Stimulated activated CD4-positive, alpha-beta T cell treated with anti-CD3 and anti-CD28 coated beads, TNF-alpha, amount 100 ng/mL, for 48 hours (primary cell): ENCODE measurements at regions not wholly inside any gene's neighbourhood (a gene's known extent, or its start where the extent isn't known, plus 50 kb on each side); places are given as distances from the start of the nearest gene placed in this dataset.

ENCODE experiments used
- DNase-seq, 3 donors: peaks; one replicate each; pipeline ENCODE4 v3.0.0-alpha.2; 2020; ENCODE audit warnings: low read depth in 3 of 3

- no peak for DNase-seq
Observed at GRCh38 chr9:96087669-96088299, 212.3 kb downstream of the ERCC6L2 start.

DNA sequence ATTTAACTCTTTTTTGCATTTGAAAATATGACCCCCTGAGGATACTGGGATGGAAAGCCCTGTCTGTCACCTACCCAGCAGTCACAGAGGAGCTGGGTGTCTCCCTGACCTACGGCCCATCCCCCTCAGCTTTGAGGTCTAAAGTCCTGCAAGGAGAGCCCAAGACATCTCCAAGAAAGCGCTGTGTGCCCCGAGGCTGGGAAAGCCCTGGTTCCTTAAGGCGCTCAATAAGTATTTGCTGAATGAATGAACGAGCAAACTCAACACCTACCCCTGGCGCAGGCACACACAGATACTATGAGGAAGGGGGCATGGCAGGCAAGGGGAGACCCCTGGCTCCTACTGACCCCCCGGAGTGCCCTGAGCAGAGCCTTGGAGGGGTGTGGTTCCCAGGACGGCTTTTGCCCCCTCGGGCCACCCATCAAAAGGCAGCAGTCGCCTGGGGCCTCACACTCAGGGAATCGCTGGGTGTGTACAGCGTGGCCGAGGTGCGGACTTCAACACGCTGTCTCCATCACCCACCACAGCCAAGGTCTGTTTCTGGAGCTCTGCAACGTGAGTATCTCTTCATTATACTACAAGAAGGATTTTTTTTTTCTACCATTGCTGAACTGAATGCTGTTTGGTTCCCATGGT lies 211.6 kb downstream of the ERCC6L2 start:
- no peak for DNase-seq

- no peak for DNase-seq
Observed at GRCh38 chr9:96085491-96086143, 210.1 kb downstream of the ERCC6L2 start.

DNA sequence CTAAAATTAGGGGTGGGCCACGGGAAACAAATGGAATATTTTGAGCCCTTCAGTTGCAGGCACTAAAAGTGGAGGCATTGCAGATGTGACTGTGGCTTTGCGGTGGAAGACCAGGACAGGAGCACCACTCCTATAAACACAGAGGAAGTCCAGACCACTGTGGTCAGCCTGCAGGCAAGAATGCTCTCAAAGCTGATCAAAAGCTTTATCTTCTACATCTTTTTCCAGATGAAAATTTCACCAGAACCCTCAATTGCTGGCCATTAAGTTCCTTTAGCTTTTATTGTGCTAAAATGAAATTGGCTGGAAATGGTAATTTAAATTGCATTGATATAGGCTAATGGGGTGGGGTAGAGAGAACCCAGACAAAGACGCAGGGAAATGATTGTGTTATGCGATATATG lies 208.8 kb downstream of the ERCC6L2 start:
- DNase-seq = no peak

GRCh38 chr9:96082516-96083232 lies 207.2 kb downstream of the ERCC6L2 start:
- DNase-seq = no peak

DNA sequence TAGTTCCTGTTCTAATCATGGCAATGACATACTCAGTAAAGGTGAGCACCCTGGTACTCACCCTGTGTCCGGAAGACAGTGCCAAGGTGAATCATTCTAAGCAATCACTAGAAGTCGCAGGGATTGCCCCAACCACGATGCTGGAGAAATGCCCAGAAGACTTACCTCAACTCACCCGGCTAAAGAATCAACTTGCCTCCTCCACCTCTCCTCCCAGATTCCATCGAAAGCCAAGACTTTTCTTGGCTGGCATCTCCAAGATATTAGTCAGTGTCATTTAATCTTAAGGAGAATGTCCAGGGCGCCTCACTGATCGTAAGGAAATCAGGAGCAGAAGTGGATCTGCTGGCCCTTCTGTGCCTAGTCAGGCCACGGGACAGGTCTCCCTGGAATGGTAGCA lies 204.9 kb downstream of the ERCC6L2 start:
- DNase-seq = no peak

DNA sequence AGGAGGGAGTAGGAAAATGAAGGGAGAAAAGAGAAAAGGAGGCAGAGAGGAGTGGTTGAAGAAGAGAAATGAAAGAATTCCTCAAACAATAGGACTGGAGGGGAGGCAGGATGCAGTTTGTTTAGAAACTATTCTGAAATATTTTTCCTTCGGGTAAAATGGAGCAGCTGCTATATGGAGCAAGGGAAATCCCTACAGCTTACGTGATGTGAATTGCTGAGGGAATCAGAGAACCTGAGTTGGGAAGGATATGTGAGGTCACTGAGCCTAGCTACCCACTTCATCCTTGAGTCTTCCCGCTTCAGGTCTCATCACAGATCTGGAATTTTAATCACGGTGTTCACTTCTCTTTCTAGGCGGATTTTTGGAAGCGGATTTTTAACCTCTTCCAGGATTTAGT lies 204.3 kb downstream of the ERCC6L2 start:
- no peak for DNase-seq

DNA sequence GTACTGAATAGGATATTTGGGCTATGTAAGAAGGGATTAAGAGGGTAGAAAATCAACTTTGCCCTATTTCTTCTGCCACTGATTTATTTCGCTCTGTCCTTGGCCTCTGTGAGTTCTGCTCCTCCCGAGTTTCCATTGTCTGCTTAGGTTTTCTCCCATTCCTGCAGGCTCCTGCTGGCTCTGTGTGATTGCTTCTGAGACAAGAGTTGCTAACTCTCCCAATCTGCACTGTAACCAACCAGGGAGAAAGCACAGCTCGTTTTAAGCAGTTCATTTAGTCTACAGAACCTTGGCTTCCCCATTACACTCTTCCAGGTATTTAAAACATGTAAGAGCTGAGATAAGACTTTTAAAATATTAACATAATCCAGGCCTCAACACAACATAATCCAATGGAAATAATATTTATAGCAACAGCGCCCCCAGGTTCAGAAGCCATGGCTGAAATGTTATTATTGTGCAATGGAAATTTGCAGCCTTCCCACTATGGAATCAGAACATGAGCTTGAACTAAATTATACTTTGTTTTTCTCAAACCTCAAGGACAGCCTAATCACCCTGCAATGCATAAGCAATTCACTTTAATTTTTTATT lies 203.5 kb downstream of the ERCC6L2 start:
- no peak for DNase-seq

DNA sequence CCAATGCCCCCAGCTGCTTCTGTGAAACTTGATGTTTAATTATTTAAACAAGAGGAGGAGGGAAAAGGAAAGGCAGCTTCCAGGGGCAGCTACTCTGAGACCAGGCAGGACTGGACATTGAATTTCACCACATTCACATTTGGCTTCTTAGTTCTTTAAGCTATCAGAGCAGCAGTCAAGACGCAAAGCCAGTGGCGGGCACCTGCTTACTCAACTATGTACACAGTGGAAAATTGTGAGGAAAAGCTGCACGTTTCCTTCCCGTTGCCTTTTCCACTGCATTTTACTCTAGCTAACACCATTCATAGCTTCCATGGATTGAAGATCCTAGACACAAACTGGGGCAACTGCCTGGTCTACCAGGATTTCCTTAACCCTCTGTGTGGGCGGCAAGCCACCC lies 200.3 kb downstream of the ERCC6L2 start:
- DNase-seq = no peak

DNA sequence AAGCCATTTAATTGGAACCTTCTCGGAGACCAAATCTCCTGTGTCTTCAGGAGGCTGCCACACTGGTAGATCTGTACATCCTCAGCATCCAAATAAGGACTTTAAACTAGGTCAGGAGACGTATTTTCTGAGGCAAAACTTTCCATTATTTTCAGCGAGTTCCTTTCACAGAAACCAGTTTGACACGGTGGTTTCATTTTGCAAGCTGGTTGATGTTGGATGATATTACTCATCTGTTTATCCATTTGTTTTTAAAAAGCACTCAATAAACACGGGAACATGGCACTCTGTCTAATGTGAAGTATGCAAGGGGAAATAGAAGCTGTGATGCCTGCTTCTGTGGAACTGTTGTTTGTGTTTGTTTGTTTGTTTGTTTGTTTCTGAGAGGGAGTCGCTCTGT lies 199.6 kb downstream of the ERCC6L2 start:
- no peak for DNase-seq

- no peak for DNase-seq
Observed at GRCh38 chr9:96073531-96074480, 198.3 kb downstream of the ERCC6L2 start.

GRCh38 chr9:96072930-96073329 lies 197.4 kb downstream of the ERCC6L2 start:
- DNase-seq = no peak

- no peak for DNase-seq
Observed at GRCh38 chr9:96071815-96072124, 196.3 kb downstream of the ERCC6L2 start.

DNA sequence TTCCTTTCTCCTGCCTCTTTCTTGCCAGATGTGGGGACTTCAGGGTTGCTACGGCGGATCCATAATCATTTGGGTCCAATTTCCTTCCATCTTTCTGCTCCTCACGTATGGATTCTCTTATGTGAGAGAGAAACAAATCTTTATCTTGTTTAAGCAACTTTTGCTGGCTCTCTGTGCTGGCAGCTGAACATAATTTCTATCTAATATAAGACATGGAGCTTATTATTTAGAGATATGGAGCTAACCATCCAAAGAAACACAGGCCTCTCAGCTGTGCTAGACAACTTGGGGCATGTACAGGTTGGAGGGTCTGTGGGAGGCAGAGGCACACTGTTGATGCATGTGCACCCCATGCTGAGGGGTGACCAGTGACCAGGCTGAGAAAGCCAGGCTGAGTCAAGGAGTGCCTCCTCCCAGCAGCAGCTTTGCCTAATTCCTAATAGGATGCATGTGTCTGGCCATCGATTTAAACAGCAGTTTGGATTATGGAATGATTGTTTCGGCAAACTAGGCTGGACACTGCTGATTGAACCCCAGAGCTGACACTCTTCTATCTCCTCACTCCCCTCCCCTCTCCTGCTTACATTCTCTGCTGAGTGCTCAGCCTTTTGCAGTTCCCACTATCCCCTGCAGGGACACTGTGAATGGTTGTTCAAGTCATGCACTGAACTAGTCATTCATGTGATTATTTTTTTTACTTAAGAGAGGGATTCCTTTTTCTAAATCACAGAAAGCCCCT lies 195.8 kb downstream of the ERCC6L2 start:
- no peak for DNase-seq

GRCh38 chr9:96069629-96070220 lies 194.2 kb downstream of the ERCC6L2 start:
- DNase-seq = no peak

- no peak for DNase-seq
Observed at GRCh38 chr9:96068511-96068910, 193.0 kb downstream of the ERCC6L2 start.

DNA sequence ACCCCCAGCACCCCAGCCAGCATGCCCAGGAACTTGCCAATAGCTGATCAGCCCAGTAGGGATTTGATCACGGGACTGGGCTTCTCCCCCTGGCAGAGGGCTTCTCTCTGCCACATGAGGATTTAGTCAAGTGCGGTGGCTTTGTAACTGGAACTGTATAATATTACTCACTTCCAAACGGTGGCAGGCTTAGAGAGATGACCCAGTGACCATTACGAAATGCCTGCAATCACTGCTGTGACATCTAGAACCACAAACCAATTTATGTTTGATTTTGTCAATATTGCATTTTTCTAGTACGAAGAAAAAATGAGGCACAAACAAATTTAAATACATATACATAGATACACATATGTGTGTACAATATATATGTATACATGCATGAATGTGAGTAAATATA lies 192.1 kb downstream of the ERCC6L2 start:
- DNase-seq = no peak

DNA sequence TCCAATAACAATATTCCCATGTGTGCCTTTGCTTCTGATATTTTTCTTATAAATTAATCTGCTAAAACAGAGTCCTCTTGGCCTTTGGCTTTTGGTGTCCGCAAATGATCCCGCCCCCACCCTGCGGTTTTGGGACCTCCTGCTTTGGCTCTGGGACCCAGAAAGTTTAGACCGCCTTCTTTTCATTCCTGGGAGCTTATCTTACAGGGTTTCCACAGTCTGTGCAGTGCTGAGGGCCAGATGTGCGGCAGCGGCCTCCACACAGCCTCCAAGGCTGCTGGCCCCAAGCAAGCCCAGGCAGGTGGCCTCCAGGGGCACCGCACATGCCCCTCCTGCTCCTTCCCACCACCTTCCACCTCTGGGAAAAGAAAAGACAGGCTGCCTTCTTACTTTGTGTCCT lies 191.5 kb downstream of the ERCC6L2 start:
- no peak for DNase-seq

DNA sequence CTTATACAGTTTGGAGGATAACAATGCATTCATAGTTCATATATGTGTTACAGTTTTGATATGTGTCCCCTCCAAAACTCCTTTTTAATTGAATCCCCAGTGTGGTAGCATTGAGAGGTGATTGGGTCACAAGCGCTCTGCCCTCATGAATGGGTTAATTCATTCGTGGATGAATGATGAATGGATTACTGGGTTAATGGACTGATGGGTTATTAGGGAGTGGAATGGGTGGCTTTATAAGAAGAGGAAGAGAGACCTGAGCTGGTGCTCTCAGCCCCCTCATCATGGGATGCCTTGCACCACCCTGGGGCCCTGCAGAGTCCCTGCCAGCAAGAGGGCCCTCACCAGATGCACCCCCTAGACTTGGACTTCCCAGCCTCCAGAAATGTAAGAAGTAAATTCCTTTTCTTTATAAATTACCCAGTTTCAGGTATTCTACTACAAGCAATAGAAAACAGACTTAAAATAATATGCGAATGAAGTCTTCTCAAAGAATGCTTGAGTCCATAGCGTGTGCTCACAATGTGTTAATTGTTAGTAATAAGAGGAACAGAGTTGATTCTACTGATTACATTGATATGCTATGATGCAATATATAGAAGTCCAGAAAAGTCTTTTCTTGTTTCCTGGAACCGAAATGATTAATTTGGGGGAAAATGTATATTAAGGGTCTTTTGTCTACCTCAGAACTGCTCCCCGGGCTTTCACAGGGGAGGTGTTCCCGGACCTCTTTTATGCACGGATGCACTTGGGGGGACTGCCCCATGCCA lies 190.2 kb downstream of the ERCC6L2 start:
- no peak for DNase-seq
